GM12878 (cell line): ENCODE measurements at regions not wholly inside any gene's neighbourhood (a gene's known extent, or its start where the extent isn't known, plus 50 kb on each side); places are given as distances from the start of the nearest gene placed in this dataset.

Source experiments
- ATAC-seq: fragments of 200-7000 bp; cut with Tn5 transposase; 3 replicates; pipeline ENCODE4 v1.9.1; 2020; ENCODE audit warnings: mild to moderate bottlenecking, moderate library complexity
- BruUV-seq: library from RNA; stranded (reverse); fragments of 400-500 nt; replicated peaks from 2 replicates; lab custom pipeline; 2021; lab: Mats Ljungman, UMichigan
- CTCF ChIA-PET: fragments of 300-600 bp; sonication (Branson Sonifier 250); formaldehyde crosslinking; extraction: SDS; loops from one replicate; lab custom pipeline; 2021; ENCODE audit warnings: inconsistent platforms; lab: Yijun Ruan, JAX
- POLR2A ChIA-PET: fragments of 350-600 bp; formaldehyde crosslinking; extraction: SDS; loops from one replicate; lab custom pipeline; 2021; ENCODE audit warnings: inconsistent platforms; lab: Charles Lee
- RAD21 ChIA-PET: fragments of 300-600 bp; sonication (Branson Sonifier 250); formaldehyde crosslinking; loops from one replicate; lab custom pipeline; 2023; ENCODE audit warnings: antibody characterized with exemption; ENCODE audit not compliant: unreplicated experiment; lab: Charles Lee
- SMC1A ChIA-PET: fragments of 300-600 bp; sonication (Branson Sonifier 250); formaldehyde crosslinking; loops from one replicate; lab custom pipeline; 2023; ENCODE audit not compliant: unreplicated experiment, uncharacterized antibody; lab: Charles Lee
- DNase-seq: peaks from one replicate; pipeline ENCODE4 v3.0.0-alpha.2; 2011; ENCODE audit warnings: low read depth, low spot score
- FAIRE-seq: peaks from 3 replicates; lab custom pipeline; 2011; peaks lifted over from hg19 to GRCh38; lab: Jason Lieb, UNC
- H2AFZ ChIP-seq: 2 replicates; pipeline ENCODE4 v1.6.0; 2011; ENCODE audit warnings: low read depth, low read length, control low read depth; ENCODE audit not compliant: control insufficient read depth
- H3K27ac ChIP-seq: 2 replicates; pipeline ENCODE4 v1.5.1; 2011; ENCODE audit warnings: control low read depth; ENCODE audit not compliant: control insufficient read depth, insufficient read depth
- H3K27me3 ChIP-seq, 2 experiments: replicated peaks in 1 of 2; 2 replicates each; pipeline versions ENCODE4 v1.6.0 to v1.6.1; 2011; ENCODE audit warnings: low read length in 1 of 2; ENCODE audit not compliant: control insufficient read depth in 2 of 2, insufficient read depth in 2 of 2
- H3K36me3 ChIP-seq, 2 experiments: 2 replicates each; pipeline ENCODE4 v1.5.1; 2011; ENCODE audit warnings: low read length in 1 of 2; ENCODE audit not compliant: control insufficient read depth in 2 of 2, insufficient read depth in 2 of 2
- H3K4me1 ChIP-seq: 2 replicates; pipeline ENCODE4 v1.6.1; 2011; ENCODE audit warnings: mild to moderate bottlenecking, low read length, moderate library complexity, mixed read lengths; ENCODE audit not compliant: control insufficient read depth, insufficient read depth
- H3K4me2 ChIP-seq: 2 replicates; pipeline ENCODE4 v1.6.0; 2011; ENCODE audit warnings: control low read depth; ENCODE audit not compliant: control insufficient read depth, insufficient read depth
- H3K4me3 ChIP-seq: fragments of 200-600 bp; sonication (generic); 2 replicates; pipeline ENCODE4 v1.5.1; 2016
- H3K79me2 ChIP-seq: 2 replicates; pipeline ENCODE4 v1.6.0; 2011; ENCODE audit warnings: low read length; ENCODE audit not compliant: control insufficient read depth, insufficient read depth
- H3K9ac ChIP-seq: 2 replicates; pipeline ENCODE4 v1.8.0; 2011; ENCODE audit warnings: low read length, control low read depth, mixed read lengths; ENCODE audit not compliant: control insufficient read depth, insufficient read depth
- H3K9me3 ChIP-seq: replicated peaks from 3 replicates; pipeline ENCODE4 v1.5.1; 2011; ENCODE audit warnings: mild to moderate bottlenecking, low read length; ENCODE audit not compliant: control insufficient read depth, insufficient read depth
- H4K20me1 ChIP-seq: 2 replicates; pipeline ENCODE4 v1.6.0; 2011; ENCODE audit not compliant: control insufficient read depth, insufficient read depth
- BMI1 ChIP-seq: fragments of 450-650 bp; IDR thresholded peaks from 2 replicates; pipeline ENCODE4 v1.6.1; 2016; ENCODE audit warnings: mild to moderate bottlenecking, moderate library complexity, borderline replicate concordance
- FOS ChIP-seq: IDR thresholded peaks from 3 replicates; pipeline ENCODE4 v1.6.1; 2011; ENCODE audit warnings: borderline replicate concordance; ENCODE audit not compliant: insufficient read length; ENCODE audit errors: extremely low read depth
- IRF4 ChIP-seq: IDR thresholded peaks from 2 replicates; pipeline ENCODE4 v1.6.1; 2011; ENCODE audit warnings: low read depth, low read length
- KAT2A ChIP-seq: conservative IDR thresholded peaks from 2 replicates; pipeline ENCODE4 v1.6.1; 2011; ENCODE audit warnings: low read depth, low read length; ENCODE audit not compliant: control insufficient read depth
- MAX ChIP-seq: IDR thresholded peaks from 2 replicates; pipeline ENCODE4 v1.6.1; 2012; ENCODE audit warnings: low read depth, low read length, improper control_type of control experiment
- MEF2A ChIP-seq: IDR thresholded peaks from 2 replicates; pipeline ENCODE4 v1.6.1; 2011; ENCODE audit warnings: low read depth, mild to moderate bottlenecking, low read length, moderate library complexity; ENCODE audit not compliant: insufficient read depth
- MYC ChIP-seq: IDR thresholded peaks from 2 replicates; pipeline ENCODE4 v1.6.1; 2011; ENCODE audit warnings: mild to moderate bottlenecking, low read length, moderate library complexity, inconsistent platforms; ENCODE audit not compliant: insufficient read depth, insufficient replicate concordance, insufficient read length, severe bottlenecking
- NFXL1 ChIP-seq: fragments of 450-650 bp; IDR thresholded peaks from 2 replicates; pipeline ENCODE4 v1.6.1; 2017; ENCODE audit warnings: antibody characterized with exemption, mild to moderate bottlenecking, borderline replicate concordance
- NFYB ChIP-seq: IDR thresholded peaks from 2 replicates; pipeline ENCODE4 v1.6.1; 2011; ENCODE audit warnings: low read depth, mild to moderate bottlenecking, low read length, improper control_type of control experiment, moderate library complexity; ENCODE audit not compliant: insufficient read depth
- POLR2A ChIP-seq: IDR thresholded peaks from 2 replicates; pipeline ENCODE4 v1.6.1; 2011; ENCODE audit warnings: low read depth, mild to moderate bottlenecking, low read length
- YBX1 ChIP-seq: fragments of 450-650 bp; IDR thresholded peaks from 2 replicates; pipeline ENCODE4 v1.6.1; 2016; ENCODE audit warnings: antibody characterized with exemption
- WGBS: methylation state at CpG from one replicate; pipeline ENCODE4 v1.1.6; 2016; ENCODE audit warnings: low lambda C conversion rate; ENCODE audit not compliant: insufficient replicate concordance, insufficient coverage; ENCODE audit errors: missing lambda C conversion rate; 5-methylcytosine and 5-hydroxymethylcytosine counted together
- in situ Hi-C: fragments of 300-500 bp; cut with MboI; formaldehyde crosslinking; loops from 9 replicates; pipeline ENCODE4 v1.14.3; 2018; ENCODE audit warnings: mixed read lengths
- intact Hi-C: fragments of 100-400 bp; cut with micrococcal nuclease; formaldehyde crosslinking; loops from one replicate; pipeline ENCODE4 v1.14.2; 2022; ENCODE audit not compliant: unreplicated experiment
- TF ChIP-seq, protein P1 (sequence below): fragments of 450-650 bp; IDR thresholded peaks from 2 replicates; pipeline ENCODE4 v1.6.1; 2016; ENCODE audit warnings: mild to moderate bottlenecking, moderate library complexity, borderline replicate concordance

DNA sequence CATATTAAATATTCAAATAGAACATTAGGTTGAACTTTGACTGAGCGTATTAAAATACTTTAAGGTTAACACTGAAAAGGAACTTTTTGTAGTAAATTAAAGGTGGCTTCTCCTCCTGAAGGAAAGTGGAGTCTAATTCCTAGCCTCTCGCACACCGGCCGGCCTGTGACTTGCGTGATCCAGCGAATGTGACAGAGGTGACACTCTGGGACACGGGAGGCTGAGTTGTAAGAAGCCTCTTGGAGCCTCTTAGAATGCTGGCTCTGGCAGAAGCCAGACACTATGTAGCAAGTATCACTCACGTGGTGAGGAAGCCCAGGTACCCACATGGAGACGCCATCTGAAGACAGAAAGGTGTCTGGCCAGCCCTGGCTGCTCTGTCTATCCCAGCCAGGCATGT is 64.9 kb upstream of the NSMCE3 start:
- no peak overlapping the region for H3K4me2 ChIP-seq
- ATAC-seq (no peak), DNase-seq (no peak), FAIRE-seq (no peak)
- ChIA-PET RAD21 (no interaction called here), SMC1A (no interaction called here), POLR2A (no interaction called here), CTCF (no interaction called here)
- no peak overlapping the region for H3K9ac ChIP-seq
- no peaks in the 10 kb centered on the region for H4K20me1 ChIP-seq
- H3K4me1 ChIP-seq = no peaks in the 10 kb centered on the region
- in situ Hi-C loops = no loop called here
- 40% methylated on average over 9 of the region's 9 CpGs for WGBS
- H3K79me2 ChIP-seq = no peaks in the 10 kb centered on the region
- no peak overlapping the region for H3K4me3 ChIP-seq
- H3K27me3 ChIP-seq = no peaks in the 10 kb centered on the region
- no peak overlapping the region for H2AFZ ChIP-seq
- no peak overlapping the region for H3K27ac ChIP-seq
- BruUV-seq = no TSS peak
- TF ChIP-seq MEF2A = no peak
- TF ChIP-seq NFYB = no peak
- TF ChIP-seq MAX = no peak
- TF ChIP-seq KAT2A = no peak
- no peak for TF ChIP-seq YBX1
- TF ChIP-seq POLR2A = no peak
- TF ChIP-seq IRF4 = no peak
- no peak for TF ChIP-seq NFXL1
- TF ChIP-seq BMI1 = no peak
- no peak for TF ChIP-seq FOS
- TF ChIP-seq MYC = no peak
- TF ChIP-seq, protein P1, sequence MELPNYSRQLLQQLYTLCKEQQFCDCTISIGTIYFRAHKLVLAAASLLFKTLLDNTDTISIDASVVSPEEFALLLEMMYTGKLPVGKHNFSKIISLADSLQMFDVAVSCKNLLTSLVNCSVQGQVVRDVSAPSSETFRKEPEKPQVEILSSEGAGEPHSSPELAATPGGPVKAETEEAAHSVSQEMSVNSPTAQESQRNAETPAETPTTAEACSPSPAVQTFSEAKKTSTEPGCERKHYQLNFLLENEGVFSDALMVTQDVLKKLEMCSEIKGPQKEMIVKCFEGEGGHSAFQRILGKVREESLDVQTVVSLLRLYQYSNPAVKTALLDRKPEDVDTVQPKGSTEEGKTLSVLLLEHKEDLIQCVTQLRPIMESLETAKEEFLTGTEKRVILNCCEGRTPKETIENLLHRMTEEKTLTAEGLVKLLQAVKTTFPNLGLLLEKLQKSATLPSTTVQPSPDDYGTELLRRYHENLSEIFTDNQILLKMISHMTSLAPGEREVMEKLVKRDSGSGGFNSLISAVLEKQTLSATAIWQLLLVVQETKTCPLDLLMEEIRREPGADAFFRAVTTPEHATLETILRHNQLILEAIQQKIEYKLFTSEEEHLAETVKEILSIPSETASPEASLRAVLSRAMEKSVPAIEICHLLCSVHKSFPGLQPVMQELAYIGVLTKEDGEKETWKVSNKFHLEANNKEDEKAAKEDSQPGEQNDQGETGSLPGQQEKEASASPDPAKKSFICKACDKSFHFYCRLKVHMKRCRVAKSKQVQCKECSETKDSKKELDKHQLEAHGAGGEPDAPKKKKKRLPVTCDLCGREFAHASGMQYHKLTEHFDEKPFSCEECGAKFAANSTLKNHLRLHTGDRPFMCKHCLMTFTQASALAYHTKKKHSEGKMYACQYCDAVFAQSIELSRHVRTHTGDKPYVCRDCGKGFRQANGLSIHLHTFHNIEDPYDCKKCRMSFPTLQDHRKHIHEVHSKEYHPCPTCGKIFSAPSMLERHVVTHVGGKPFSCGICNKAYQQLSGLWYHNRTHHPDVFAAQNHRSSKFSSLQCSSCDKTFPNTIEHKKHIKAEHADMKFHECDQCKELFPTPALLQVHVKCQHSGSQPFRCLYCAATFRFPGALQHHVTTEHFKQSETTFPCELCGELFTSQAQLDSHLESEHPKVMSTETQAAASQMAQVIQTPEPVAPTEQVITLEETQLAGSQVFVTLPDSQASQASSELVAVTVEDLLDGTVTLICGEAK = no peak
- no peaks in the 10 kb centered on the region for H3K36me3 ChIP-seq
- intact Hi-C loops = no loop called here
- H3K9me3 ChIP-seq = no peaks in the 10 kb centered on the region
